ENCODE measurements at regions not wholly inside any gene's neighbourhood (a gene's known extent, or its start where the extent isn't known, plus 50 kb on each side); places are given as distances from the start of the nearest gene placed in this dataset.
"Not testable (repeated sequence)": the region's sequence is repeated elsewhere in the genome, so short reads cannot be mapped to it uniquely, and the experiment has no call there.

DNA sequence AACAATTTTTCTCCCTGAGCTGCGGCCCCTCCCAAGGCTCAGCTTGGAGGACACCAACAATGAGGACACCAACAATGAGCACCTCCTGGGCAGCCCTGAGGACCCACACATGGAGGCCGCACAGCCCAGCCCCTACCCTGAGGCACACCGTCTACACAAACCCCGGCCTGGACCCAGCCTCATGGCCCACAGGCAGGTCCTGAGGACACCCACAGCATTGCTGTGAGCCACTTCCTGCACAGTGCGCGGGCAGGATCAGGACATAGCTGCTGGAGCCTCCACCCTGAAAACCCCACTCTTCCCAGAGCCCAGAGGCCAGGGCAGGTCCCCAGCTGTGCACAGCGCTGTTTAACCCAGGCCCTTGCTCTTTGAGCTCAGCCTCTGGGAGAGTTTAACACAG, 194.3 kb downstream of the RTP5 start:
- TF ChIP-seq, protein P1, sequence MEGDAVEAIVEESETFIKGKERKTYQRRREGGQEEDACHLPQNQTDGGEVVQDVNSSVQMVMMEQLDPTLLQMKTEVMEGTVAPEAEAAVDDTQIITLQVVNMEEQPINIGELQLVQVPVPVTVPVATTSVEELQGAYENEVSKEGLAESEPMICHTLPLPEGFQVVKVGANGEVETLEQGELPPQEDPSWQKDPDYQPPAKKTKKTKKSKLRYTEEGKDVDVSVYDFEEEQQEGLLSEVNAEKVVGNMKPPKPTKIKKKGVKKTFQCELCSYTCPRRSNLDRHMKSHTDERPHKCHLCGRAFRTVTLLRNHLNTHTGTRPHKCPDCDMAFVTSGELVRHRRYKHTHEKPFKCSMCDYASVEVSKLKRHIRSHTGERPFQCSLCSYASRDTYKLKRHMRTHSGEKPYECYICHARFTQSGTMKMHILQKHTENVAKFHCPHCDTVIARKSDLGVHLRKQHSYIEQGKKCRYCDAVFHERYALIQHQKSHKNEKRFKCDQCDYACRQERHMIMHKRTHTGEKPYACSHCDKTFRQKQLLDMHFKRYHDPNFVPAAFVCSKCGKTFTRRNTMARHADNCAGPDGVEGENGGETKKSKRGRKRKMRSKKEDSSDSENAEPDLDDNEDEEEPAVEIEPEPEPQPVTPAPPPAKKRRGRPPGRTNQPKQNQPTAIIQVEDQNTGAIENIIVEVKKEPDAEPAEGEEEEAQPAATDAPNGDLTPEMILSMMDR (IDR thresholded peaks at IDR 0.05; ENCODE audit: unreplicated experiment in 3 of 3), result no peak
- no peaks in the 10 kb centered on the region for H3K36me3 Mint-ChIP-seq (ENCODE audit: low read depth)
- peaks cover 6% of the 10 kb centered on the region for H3K9me3 Mint-ChIP-seq
- H3K4me1 Mint-ChIP-seq, result no peaks in the 10 kb centered on the region
- no peak overlapping the region for H3K27ac Mint-ChIP-seq
- peaks cover 26% of the 10 kb centered on the region for H3K27me3 Mint-ChIP-seq (ENCODE audit: low read depth)
- no peak overlapping the region for H3K4me3 Mint-ChIP-seq

DNA sequence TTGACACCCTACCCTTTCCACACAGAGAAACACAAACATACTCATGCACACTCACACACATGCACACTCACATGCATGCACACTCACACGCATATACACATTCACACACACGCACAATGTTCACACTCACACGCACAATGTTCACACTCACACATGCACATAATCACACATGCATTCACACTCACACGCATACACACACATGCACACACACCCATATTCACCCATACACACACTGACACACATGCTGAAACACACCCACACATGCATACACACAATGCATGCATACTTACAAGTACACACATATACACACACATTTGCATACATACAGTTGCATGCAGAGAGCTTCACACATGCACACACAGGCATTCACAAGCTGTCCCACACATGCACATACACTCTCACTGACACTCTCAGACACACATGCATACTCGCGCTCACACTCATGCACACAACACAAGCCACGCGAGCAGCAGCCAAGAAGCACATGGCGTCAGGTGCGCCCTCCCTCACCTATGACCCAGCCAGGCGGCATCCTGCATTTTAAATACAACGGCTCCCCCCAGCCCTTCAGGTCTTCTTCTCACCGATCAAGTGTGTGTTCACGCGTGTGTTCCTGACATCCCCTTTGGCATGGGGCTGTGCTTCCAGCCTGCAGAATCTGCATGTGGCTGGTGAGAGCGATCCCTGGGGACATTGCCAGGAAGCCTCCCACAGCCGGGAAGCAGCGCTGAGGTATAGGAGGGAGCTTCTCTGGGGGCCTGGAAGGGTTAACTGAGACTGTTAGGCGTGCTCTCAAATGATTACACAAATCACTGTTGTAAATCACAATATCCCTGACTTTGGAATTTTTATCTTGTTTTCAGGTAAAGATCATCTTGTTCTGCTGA, 195.1 kb downstream of the RTP5 start:
- Mint-ChIP-seq H3K27me3 (ENCODE audit: low read depth) (peaks cover 21% of the 10 kb centered on the region), H3K9me3 (peaks cover 6% of the 10 kb centered on the region), H3K27ac (no peak overlapping the region), H3K4me1 (no peaks in the 10 kb centered on the region), H3K36me3 (ENCODE audit: low read depth) (no peaks in the 10 kb centered on the region), H3K4me3 (no peak overlapping the region)
- TF ChIP-seq, protein P1 (IDR thresholded peaks at IDR 0.05; ENCODE audit: unreplicated experiment in 3 of 3), result no peak

DNA sequence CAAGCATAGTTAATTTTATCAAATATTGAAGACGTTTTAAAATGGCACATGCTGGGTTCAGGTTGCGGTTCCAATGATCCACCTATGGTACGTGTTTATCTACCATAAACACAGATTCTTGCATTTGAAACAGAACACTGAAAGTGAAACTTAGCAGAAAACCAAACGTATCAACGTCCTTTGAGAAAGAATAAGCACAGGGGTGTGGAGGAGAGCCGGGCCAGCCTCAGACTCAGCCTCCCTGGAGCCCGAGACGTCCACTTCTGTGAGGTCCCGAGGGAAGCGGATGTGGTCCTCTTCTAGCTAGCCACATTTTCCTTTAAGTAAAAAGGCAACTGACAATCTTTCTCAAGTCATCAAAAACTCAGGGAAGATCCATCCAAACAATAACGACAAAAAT, 195.9 kb downstream of the RTP5 start:
- Mint-ChIP-seq H3K9me3 (peaks cover 6% of the 10 kb centered on the region), H3K4me3 (no peak overlapping the region), H3K4me1 (no peaks in the 10 kb centered on the region), H3K27me3 (ENCODE audit: low read depth) (peaks cover 21% of the 10 kb centered on the region), H3K36me3 (ENCODE audit: low read depth) (no peaks in the 10 kb centered on the region), H3K27ac (no peak overlapping the region)
- TF ChIP-seq, protein P1 (IDR thresholded peaks at IDR 0.05; ENCODE audit: unreplicated experiment in 3 of 3), result no peak

DNA sequence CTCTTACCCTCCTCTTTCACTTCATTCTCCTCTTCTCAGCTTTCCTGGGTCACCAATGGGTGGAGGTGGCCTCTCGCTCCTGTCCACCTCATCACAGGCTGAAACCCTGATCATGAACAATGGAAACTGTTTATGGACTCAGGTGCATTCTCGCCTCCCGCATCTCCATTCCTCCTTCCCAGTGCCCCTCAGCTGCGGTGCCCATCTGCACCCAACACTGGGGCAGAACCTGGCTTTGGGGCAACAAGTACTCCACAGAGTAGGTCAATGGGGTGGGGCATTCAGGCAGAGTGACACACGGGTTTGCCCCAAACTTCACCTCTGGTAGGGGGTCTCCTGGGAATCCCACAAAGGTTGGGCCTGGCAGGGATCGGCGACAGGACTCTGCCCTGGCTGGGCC, 199.5 kb downstream of the RTP5 start:
- Mint-ChIP-seq H3K4me3 (no peak overlapping the region), H3K4me1 (peaks cover 4% of the 10 kb centered on the region), H3K27me3 (ENCODE audit: low read depth) (peaks cover 13% of the 10 kb centered on the region), H3K36me3 (ENCODE audit: low read depth) (no peaks in the 10 kb centered on the region), H3K9me3 (no peaks in the 10 kb centered on the region), H3K27ac (no peak overlapping the region)
- TF ChIP-seq, protein P1 (IDR thresholded peaks at IDR 0.05; ENCODE audit: unreplicated experiment in 3 of 3), result no peak

DNA sequence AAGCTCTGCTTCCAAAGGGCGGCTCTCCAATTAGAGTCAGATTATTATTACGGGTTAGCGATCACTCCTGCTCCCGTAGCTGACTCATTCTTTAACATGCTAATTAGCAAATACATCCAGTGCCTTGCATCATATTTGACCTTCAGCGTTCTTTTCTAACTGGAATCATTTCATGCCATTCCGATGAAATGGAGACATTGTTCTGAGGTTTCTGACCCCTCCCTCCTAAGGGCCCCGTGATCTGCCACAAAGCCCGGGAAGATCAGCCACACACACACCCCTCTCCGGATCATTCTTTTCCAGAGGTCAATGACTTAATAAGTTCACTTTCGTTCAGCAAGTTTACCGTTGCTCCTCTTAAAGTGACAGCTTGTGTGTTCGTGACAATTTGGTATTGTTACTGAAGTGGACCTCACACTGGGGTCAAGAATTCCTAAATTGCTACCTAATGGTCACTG, 200.4 kb downstream of the RTP5 start:
- not testable (repeated sequence) for H3K4me1 Mint-ChIP-seq; H3K27ac Mint-ChIP-seq; H3K4me3 Mint-ChIP-seq; H3K27me3 Mint-ChIP-seq (ENCODE audit: low read depth); H3K9me3 Mint-ChIP-seq; H3K36me3 Mint-ChIP-seq (ENCODE audit: low read depth)

DNA sequence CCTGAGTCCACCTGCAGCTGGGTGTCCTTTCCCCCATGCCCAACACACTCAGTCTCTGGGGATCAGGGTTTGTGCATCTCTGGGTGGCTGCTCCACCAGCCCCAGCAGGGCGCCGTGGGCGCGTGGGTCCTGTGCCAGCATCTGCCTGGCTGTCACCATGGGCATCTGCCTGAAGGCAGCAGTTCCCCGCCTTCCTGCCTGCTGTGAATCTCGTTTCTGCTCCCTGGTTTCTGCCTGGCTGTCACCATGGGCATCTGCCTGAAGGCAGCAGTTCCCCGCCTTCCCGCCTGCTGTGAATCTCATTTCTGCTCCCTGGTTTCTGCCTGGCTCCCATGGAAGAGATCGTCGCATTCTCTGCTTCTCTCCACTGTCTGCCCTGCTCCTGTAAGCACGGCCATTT, 201.2 kb downstream of the RTP5 start:
- H3K4me3 Mint-ChIP-seq, result not testable (repeated sequence)

DNA sequence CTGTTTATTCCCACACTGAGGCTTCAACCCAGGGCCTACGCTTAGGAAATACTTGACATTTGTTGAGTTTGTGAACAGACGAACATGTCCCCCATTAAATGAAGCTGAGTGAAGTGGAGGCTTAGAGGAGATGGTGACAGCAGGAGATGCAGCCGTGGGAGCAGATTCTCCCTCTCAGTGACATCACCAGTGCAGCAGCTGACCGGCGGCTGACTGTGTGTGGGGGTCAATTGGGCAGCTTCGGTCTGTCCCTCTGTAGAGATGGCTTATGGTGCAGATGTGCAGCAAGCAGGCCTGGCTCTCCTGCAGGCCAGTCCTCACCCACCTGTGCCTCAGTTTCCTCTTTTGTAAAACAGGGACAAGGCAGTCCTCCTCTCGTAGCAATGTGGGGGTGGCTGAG, 201.8 kb downstream of the RTP5 start:
- not testable (repeated sequence) for H3K27ac Mint-ChIP-seq; H3K36me3 Mint-ChIP-seq (ENCODE audit: low read depth); H3K4me3 Mint-ChIP-seq; H3K9me3 Mint-ChIP-seq; H3K4me1 Mint-ChIP-seq
- H3K27me3 Mint-ChIP-seq (ENCODE audit: low read depth), result peaks cover 18% of the 10 kb centered on the region

More for the DNA sequence above, 201.2 kb downstream of the RTP5 start:
- H3K27ac Mint-ChIP-seq, result peak overlapping the region in 1 of 3 experiments; percentile 15
- H3K36me3 Mint-ChIP-seq (ENCODE audit: low read depth); H3K4me1 Mint-ChIP-seq; H3K9me3 Mint-ChIP-seq: not testable (repeated sequence)
- peaks cover 14% of the 10 kb centered on the region for H3K27me3 Mint-ChIP-seq (ENCODE audit: low read depth)

DNA sequence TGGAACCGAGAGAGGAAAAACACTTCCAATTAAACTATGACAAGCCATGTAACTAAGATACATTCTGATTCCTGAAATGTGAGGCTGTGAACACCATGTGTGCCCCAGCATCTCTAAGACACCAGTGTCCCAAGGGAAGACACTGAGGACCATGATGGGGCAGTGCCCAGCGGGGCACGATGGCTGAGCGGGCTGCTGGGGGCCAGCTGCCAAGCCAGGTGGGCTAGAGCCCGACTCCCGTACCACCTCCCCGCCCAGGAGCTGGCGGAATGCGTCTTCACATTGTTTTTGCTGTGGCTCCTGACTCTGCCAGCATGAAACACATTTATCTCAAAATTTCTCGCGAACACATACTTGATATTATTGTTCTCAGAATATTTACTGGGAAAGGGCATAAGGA, 202.4 kb downstream of the RTP5 start:
- H3K27me3 Mint-ChIP-seq (ENCODE audit: low read depth), result peaks cover 18% of the 10 kb centered on the region
- H3K9me3 Mint-ChIP-seq; H3K4me3 Mint-ChIP-seq; H3K36me3 Mint-ChIP-seq (ENCODE audit: low read depth); H3K4me1 Mint-ChIP-seq; H3K27ac Mint-ChIP-seq: not testable (repeated sequence)
